ENCODE measurements at regions not wholly inside any gene's neighbourhood (a gene's known extent, or its start where the extent isn't known, plus 50 kb on each side); places are given as distances from the start of the nearest gene placed in this dataset.

DNA sequence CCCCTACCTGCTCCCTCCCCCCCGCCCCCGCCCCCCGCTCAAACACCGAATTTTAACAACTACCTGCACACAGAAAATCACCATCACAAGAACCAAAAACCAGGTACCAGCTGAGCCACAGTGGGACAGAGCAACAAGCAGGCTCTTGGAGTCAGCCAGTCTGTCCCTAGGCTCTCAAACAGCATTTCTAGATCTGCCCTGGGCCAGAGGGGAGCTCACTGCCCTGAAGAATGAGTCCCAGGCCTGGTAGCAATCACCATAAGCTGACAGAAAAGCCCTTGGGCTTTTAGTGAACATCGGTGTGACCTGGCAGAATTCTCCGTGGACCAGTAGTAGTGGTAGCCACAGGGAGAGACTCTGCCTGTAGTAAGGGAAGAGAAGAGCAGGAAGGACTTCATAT lies 58.3 kb downstream of the C11orf87 start:
- 6% methylated on average over 3 of the region's 6 CpGs for WGBS (ENCODE audit: insufficient coverage, insufficient replicate concordance, low lambda C conversion rate, missing lambda C conversion rate)
- in situ Hi-C loops (cut with MboI) (loop anchor here (5.0 kb wide), 1 partner anchor 52 kb away; no protein-coding TSS in a partner anchor), intact Hi-C loops (cut with micrococcal nuclease; ENCODE audit: unreplicated experiment) (no loop called here)
- BruUV-seq (replicated peaks) = no TSS peak
- no peaks in the 10 kb centered on the region for H3K9me3 ChIP-seq (replicated peaks; ENCODE audit: control insufficient read depth, insufficient read depth, low read length)
- no peak overlapping the region for H3K27ac ChIP-seq (ENCODE audit: control insufficient read depth, insufficient read depth)
- SMC1A ChIA-PET (ENCODE audit: uncharacterized antibody, unreplicated experiment) = no interaction called here
- no peak overlapping the region for H2AFZ ChIP-seq (ENCODE audit: control insufficient read depth, low read depth, low read length)
- H4K20me1 ChIP-seq (ENCODE audit: control insufficient read depth, insufficient read depth) = no peaks in the 10 kb centered on the region
- no peaks in the 10 kb centered on the region for H3K79me2 ChIP-seq (ENCODE audit: control insufficient read depth, insufficient read depth, low read length)
- ATAC-seq (no peak), DNase-seq (ENCODE audit: low read depth, low spot score) (no peak), FAIRE-seq (no peak)
- no peaks in the 10 kb centered on the region for H3K4me1 ChIP-seq (ENCODE audit: control insufficient read depth, insufficient read depth, low read length)
- no peak overlapping the region for H3K9ac ChIP-seq (ENCODE audit: control insufficient read depth, insufficient read depth, low read length)
- H3K27me3 ChIP-seq (replicated peaks in 1 of 2; ENCODE audit: control insufficient read depth in 2 of 2, insufficient read depth in 2 of 2, low read length in 1 of 2) = no peaks in the 10 kb centered on the region
- TF ChIP-seq TAF1 (IDR thresholded peaks at IDR 0.05; ENCODE audit: borderline replicate concordance, low read depth, low read length) = no peak
- TF ChIP-seq NRF1 (conservative IDR thresholded peaks at IDR 0.05; ENCODE audit: low read depth, low read length) = no peak
- TF ChIP-seq ZBED1 (IDR thresholded peaks at IDR 0.05; ENCODE audit: borderline replicate concordance) = no peak
- no peak for TF ChIP-seq NFXL1 (IDR thresholded peaks at IDR 0.05; ENCODE audit: borderline replicate concordance)
- TF ChIP-seq GABPA (IDR thresholded peaks at IDR 0.05; ENCODE audit: low read depth) = no peak
- TF ChIP-seq, protein P1, sequence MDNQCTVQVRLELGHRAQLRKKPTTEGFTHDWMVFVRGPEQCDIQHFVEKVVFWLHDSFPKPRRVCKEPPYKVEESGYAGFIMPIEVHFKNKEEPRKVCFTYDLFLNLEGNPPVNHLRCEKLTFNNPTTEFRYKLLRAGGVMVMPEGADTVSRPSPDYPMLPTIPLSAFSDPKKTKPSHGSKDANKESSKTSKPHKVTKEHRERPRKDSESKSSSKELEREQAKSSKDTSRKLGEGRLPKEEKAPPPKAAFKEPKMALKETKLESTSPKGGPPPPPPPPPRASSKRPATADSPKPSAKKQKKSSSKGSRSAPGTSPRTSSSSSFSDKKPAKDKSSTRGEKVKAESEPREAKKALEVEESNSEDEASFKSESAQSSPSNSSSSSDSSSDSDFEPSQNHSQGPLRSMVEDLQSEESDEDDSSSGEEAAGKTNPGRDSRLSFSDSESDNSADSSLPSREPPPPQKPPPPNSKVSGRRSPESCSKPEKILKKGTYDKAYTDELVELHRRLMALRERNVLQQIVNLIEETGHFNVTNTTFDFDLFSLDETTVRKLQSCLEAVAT (IDR thresholded peaks at IDR 0.05) = no peak
- TF ChIP-seq STAT3 (IDR thresholded peaks at IDR 0.05; ENCODE audit: low read depth, low read length) = no peak
- TF ChIP-seq, protein P2, sequence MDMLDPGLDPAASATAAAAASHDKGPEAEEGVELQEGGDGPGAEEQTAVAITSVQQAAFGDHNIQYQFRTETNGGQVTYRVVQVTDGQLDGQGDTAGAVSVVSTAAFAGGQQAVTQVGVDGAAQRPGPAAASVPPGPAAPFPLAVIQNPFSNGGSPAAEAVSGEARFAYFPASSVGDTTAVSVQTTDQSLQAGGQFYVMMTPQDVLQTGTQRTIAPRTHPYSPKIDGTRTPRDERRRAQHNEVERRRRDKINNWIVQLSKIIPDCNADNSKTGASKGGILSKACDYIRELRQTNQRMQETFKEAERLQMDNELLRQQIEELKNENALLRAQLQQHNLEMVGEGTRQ (IDR thresholded peaks at IDR 0.05; ENCODE audit: borderline replicate concordance, low read depth, low read length) = no peak
- no peaks in the 10 kb centered on the region for H3K36me3 ChIP-seq (ENCODE audit: control insufficient read depth in 2 of 2, insufficient read depth in 2 of 2, low read length in 1 of 2)
- no peak overlapping the region for H3K4me2 ChIP-seq (ENCODE audit: control insufficient read depth, insufficient read depth)
- CTCF ChIA-PET = no interaction called here
- no peak overlapping the region for H3K4me3 ChIP-seq
- POLR2A ChIA-PET = no interaction called here
- RAD21 ChIA-PET (ENCODE audit: unreplicated experiment) = no interaction called here
